HG03060 (cell line): ENCODE measurements at regions not wholly inside any gene's neighbourhood (a gene's known extent, or its start where the extent isn't known, plus 50 kb on each side); places are given as distances from the start of the nearest gene placed in this dataset.
"Not testable (repeated sequence)": the region's sequence is repeated elsewhere in the genome, so short reads cannot be mapped to it uniquely, and the experiment has no call there.

Source experiments
- ATAC-seq: cut with Tn5 transposase; IDR thresholded peaks from one replicate; pipeline ENCODE4 v1.9.1; 2021; ENCODE audit warnings: low read depth, moderate number of reproducible peaks; ENCODE audit not compliant: unreplicated experiment

GRCh38 chr2:144131042-144131441 lies 388.9 kb downstream of the ZEB2 start:
- ATAC-seq = no peak

GRCh38 chr2:144130551-144130950 lies 389.4 kb downstream of the ZEB2 start:
- ATAC-seq = no peak

- ATAC-seq = no peak
Observed at GRCh38 chr2:144128130-144128746, 391.7 kb downstream of the ZEB2 start.

GRCh38 chr2:144127693-144128092 lies 392.2 kb downstream of the ZEB2 start:
- no peak for ATAC-seq

- ATAC-seq = no peak
Observed at GRCh38 chr2:144126302-144126701, 393.6 kb downstream of the ZEB2 start.

- ATAC-seq = no peak
Observed at GRCh38 chr2:144125751-144126150, 394.2 kb downstream of the ZEB2 start.

GRCh38 chr2:144124882-144125281 lies 395.0 kb downstream of the ZEB2 start:
- ATAC-seq = no peak

GRCh38 chr2:144120487-144120886 lies 399.4 kb downstream of the ZEB2 start:
- ATAC-seq = no peak

- ATAC-seq = no peak
Observed at GRCh38 chr2:144117086-144117485, 402.8 kb downstream of the ZEB2 start.

GRCh38 chr2:144115739-144116291 lies 404.1 kb downstream of the ZEB2 start:
- no peak for ATAC-seq

- ATAC-seq = no peak
Observed at GRCh38 chr2:144114760-144115159, 405.2 kb downstream of the ZEB2 start.

GRCh38 chr2:144111437-144111836 lies 408.5 kb downstream of the ZEB2 start:
- no peak for ATAC-seq

GRCh38 chr2:144106104-144106503 lies 413.8 kb downstream of the ZEB2 start:
- not testable (repeated sequence) for ATAC-seq

- no peak for ATAC-seq
Observed at GRCh38 chr2:144102386-144102785, 417.5 kb downstream of the ZEB2 start.

GRCh38 chr2:144099780-144100377 lies 420.0 kb downstream of the ZEB2 start:
- ATAC-seq = no peak

GRCh38 chr2:144099340-144099739 lies 420.6 kb downstream of the ZEB2 start:
- ATAC-seq = no peak

GRCh38 chr2:144097440-144098225 lies 422.3 kb downstream of the ZEB2 start:
- no peak for ATAC-seq

- ATAC-seq = no peak
Observed at GRCh38 chr2:144096531-144096930, 423.4 kb downstream of the ZEB2 start.

GRCh38 chr2:144094408-144095151 lies 425.3 kb downstream of the ZEB2 start:
- ATAC-seq = no peak

- no peak for ATAC-seq
Observed at GRCh38 chr2:144091622-144092021, 428.3 kb downstream of the ZEB2 start.

- no peak for ATAC-seq
Observed at GRCh38 chr2:144088863-144089262, 431.1 kb downstream of the ZEB2 start.
